ENCODE measurements at regions not wholly inside any gene's neighbourhood (a gene's known extent, or its start where the extent isn't known, plus 50 kb on each side); places are given as distances from the start of the nearest gene placed in this dataset.

DNA sequence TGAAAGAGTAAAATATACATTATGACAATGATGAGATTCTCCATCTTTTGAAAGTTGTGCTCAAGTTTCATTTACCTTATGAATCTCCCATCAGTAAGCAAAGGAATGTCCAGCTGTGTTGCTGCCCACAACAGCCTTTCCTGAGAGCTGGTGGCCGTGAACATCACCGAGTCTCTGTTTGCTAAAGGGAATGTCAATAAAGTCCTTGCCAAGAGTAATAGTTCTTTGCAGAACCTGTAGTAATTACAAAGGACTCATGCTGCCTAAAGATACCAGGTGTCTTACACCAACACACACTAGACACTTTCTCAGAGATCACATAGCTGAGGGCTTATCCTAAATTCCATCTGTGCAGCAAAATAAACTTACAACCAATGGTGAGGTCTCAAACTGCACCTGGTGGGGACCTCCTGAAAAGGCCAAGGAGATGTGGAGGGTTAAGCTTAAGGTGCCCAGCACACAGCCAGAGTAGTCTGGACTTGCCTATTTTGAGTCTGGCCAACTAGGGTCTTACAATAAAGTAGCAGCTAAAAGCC lies 111.1 kb upstream of the DAPK1 start:
- TF ChIP-seq, protein P1, sequence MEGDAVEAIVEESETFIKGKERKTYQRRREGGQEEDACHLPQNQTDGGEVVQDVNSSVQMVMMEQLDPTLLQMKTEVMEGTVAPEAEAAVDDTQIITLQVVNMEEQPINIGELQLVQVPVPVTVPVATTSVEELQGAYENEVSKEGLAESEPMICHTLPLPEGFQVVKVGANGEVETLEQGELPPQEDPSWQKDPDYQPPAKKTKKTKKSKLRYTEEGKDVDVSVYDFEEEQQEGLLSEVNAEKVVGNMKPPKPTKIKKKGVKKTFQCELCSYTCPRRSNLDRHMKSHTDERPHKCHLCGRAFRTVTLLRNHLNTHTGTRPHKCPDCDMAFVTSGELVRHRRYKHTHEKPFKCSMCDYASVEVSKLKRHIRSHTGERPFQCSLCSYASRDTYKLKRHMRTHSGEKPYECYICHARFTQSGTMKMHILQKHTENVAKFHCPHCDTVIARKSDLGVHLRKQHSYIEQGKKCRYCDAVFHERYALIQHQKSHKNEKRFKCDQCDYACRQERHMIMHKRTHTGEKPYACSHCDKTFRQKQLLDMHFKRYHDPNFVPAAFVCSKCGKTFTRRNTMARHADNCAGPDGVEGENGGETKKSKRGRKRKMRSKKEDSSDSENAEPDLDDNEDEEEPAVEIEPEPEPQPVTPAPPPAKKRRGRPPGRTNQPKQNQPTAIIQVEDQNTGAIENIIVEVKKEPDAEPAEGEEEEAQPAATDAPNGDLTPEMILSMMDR (IDR thresholded peaks at IDR 0.05), result no peak
- TF ChIP-seq POLR2A (IDR thresholded peaks at IDR 0.05), result no peak

Measured in suprapubic skin (tissue), 3 donors.